Endothelial cell of umbilical vein (primary cell): ENCODE measurements at regions not wholly inside any gene's neighbourhood (a gene's known extent, or its start where the extent isn't known, plus 50 kb on each side); places are given as distances from the start of the nearest gene placed in this dataset.

Experiments
- BruUV-seq: library from RNA; stranded (reverse); fragments of 400-500 nt; replicated peaks from 2 replicates; lab custom pipeline; 2021; lab: Mats Ljungman, UMichigan
- CTCF ChIA-PET: fragments of 300-600, 350-600 bp; sonication (Branson Sonifier 250); formaldehyde crosslinking; loops from one replicate; lab custom pipeline; 2021; ENCODE audit warnings: antibody characterized with exemption, inconsistent platforms; lab: Charles Lee
- POLR2A ChIA-PET: fragments of 300-600, 350-600 bp; sonication (Branson Sonifier 250); formaldehyde crosslinking; loops from one replicate; lab custom pipeline; 2021; ENCODE audit warnings: antibody characterized with exemption, inconsistent platforms; lab: Charles Lee
- DNase-seq: peaks from one replicate; pipeline ENCODE4 v3.0.0-alpha.2; 2011; ENCODE audit warnings: low read depth, low spot score
- FAIRE-seq: peaks from 2 replicates; lab custom pipeline; 2011; peaks lifted over from hg19 to GRCh38; lab: Jason Lieb, UNC
- H2AFZ ChIP-seq: 2 replicates; pipeline ENCODE4 v1.6.0; 2012; ENCODE audit warnings: low read depth, low read length, control low read depth, inconsistent platforms
- H3K27ac ChIP-seq: 2 replicates; pipeline ENCODE4 v1.5.1; 2011; ENCODE audit warnings: low read depth, mild to moderate bottlenecking, control low read depth, low read length, moderate library complexity; ENCODE audit not compliant: insufficient read depth
- H3K27me3 ChIP-seq, 2 experiments: 2 replicates each; pipeline versions ENCODE4 v1.6.0 to v1.6.1; 2011; ENCODE audit warnings: low read length in 2 of 2, mixed read lengths in 1 of 2; ENCODE audit not compliant: control insufficient read depth in 2 of 2, insufficient read depth in 2 of 2
- H3K36me3 ChIP-seq, 2 experiments: 2 replicates in 1 of 2; 3 replicates in 1 of 2; pipeline ENCODE4 v1.5.1; 2011; ENCODE audit warnings: low read length in 2 of 2, mild to moderate bottlenecking in 1 of 2, moderate library complexity in 1 of 2; ENCODE audit not compliant: control insufficient read depth in 2 of 2, insufficient read depth in 2 of 2; ENCODE audit errors: extremely low read depth in 1 of 2
- H3K4me1 ChIP-seq: 3 replicates; pipeline ENCODE4 v1.5.1; 2011; ENCODE audit warnings: mild to moderate bottlenecking, low read length; ENCODE audit not compliant: control insufficient read depth, insufficient read depth; ENCODE audit errors: extremely low read depth
- H3K4me2 ChIP-seq: 2 replicates; pipeline ENCODE4 v1.6.1; 2011; ENCODE audit warnings: low read length, control low read depth, mixed read lengths; ENCODE audit not compliant: insufficient read depth
- H3K4me3 ChIP-seq, 3 experiments: fragments of 200-600 bp in 1 of 3; sonication (generic), shearing (Covaris generic) in 1 of 3; replicated peaks in 1 of 3; 2 replicates each; pipeline ENCODE4 v1.5.1; 2011 to 2016; ENCODE audit warnings: control low read depth in 3 of 3, low read length in 3 of 3, mild to moderate bottlenecking in 2 of 3, inconsistent platforms in 1 of 3, low read depth in 1 of 3, moderate library complexity in 1 of 3; ENCODE audit not compliant: insufficient read depth in 1 of 3
- H3K79me2 ChIP-seq: 2 replicates; pipeline ENCODE4 v1.6.0; 2012; ENCODE audit warnings: low read length, inconsistent platforms; ENCODE audit not compliant: control insufficient read depth, insufficient read depth
- H3K9ac ChIP-seq: replicated peaks from 2 replicates; pipeline ENCODE3; 2011; ENCODE audit warnings: low read length, control low read depth; ENCODE audit not compliant: insufficient read depth; ENCODE audit errors: extremely low read depth
- H3K9me1 ChIP-seq: replicated peaks from 3 replicates; pipeline ENCODE4 v1.6.0; 2011; ENCODE audit warnings: mild to moderate bottlenecking, low read length; ENCODE audit not compliant: control insufficient read depth, insufficient read depth; ENCODE audit errors: extremely low read depth
- H3K9me3 ChIP-seq: replicated peaks from 2 replicates; pipeline ENCODE4 v1.5.1; 2012; ENCODE audit warnings: low read length, inconsistent platforms; ENCODE audit not compliant: control insufficient read depth, insufficient read depth
- H4K20me1 ChIP-seq: replicated peaks from 2 replicates; pipeline ENCODE3; 2011; ENCODE audit warnings: mild to moderate bottlenecking, low read length; ENCODE audit not compliant: control insufficient read depth, insufficient read depth; ENCODE audit errors: extremely low read depth
- EZH2 ChIP-seq: IDR thresholded peaks from 2 replicates; pipeline ENCODE4 v1.6.1; 2012; ENCODE audit warnings: borderline replicate concordance, low read depth, mild to moderate bottlenecking, moderate library complexity, low read length, inconsistent platforms; ENCODE audit not compliant: severe bottlenecking
- FOS ChIP-seq: IDR thresholded peaks from 2 replicates; pipeline ENCODE4 v1.6.1; 2011; ENCODE audit warnings: mild to moderate bottlenecking, low read length, moderate library complexity, borderline replicate concordance; ENCODE audit not compliant: insufficient read depth
- GATA2 ChIP-seq: IDR thresholded peaks from 2 replicates; pipeline ENCODE4 v1.7.0; 2011; ENCODE audit warnings: low read depth, mild to moderate bottlenecking, moderate library complexity, mixed read lengths, low read length; ENCODE audit not compliant: insufficient read length, insufficient read depth
- MAX ChIP-seq: IDR thresholded peaks from 2 replicates; pipeline ENCODE4 v1.6.1; 2011; ENCODE audit not compliant: insufficient read depth, insufficient read length
- MYC ChIP-seq: IDR thresholded peaks from one replicate; pipeline ENCODE4 v1.6.1; 2011; ENCODE audit warnings: mild to moderate bottlenecking, low read depth, low read length
- POLR2A ChIP-seq: IDR thresholded peaks from 2 replicates; pipeline ENCODE4 v1.6.1; 2012; ENCODE audit warnings: low read depth, mild to moderate bottlenecking, control low read depth, low read length
- POLR2AphosphoS5 ChIP-seq: IDR thresholded peaks from 2 replicates; pipeline ENCODE4 v1.6.1; 2012; ENCODE audit warnings: low read depth, mild to moderate bottlenecking, control low read depth, low read length, moderate library complexity; ENCODE audit not compliant: insufficient read depth
- dilution Hi-C: fragments of 300-500 bp; cut with MboI; formaldehyde crosslinking; loops from one replicate; pipeline ENCODE4 v1.15.0; 2019; ENCODE audit warnings: low sequenced_read_pairs; ENCODE audit not compliant: extremely low pct_ligation_motif_present
- intact Hi-C: fragments of 100-400 bp; cut with micrococcal nuclease; formaldehyde crosslinking; loops from one replicate; pipeline ENCODE4 v1.10.0; 2022
- TF ChIP-seq, protein P1 (sequence below), 2 donors: IDR thresholded peaks; 1 replicate in 1 of 2; 2 replicates in 1 of 2; pipeline ENCODE4 v1.5.1; 2011; ENCODE audit warnings: low read length in 2 of 2, mild to moderate bottlenecking in 2 of 2, moderate library complexity in 2 of 2, control low read depth in 1 of 2, inconsistent platforms in 1 of 2, low read depth in 1 of 2; ENCODE audit not compliant: insufficient read depth in 1 of 2; ENCODE audit errors: extremely low read depth in 1 of 2

GRCh38 chr3:73952781-73953180 is 328.0 kb upstream of the PDZRN3 start:
- H3K27me3 ChIP-seq, result no peaks in the 10 kb centered on the region
- no peak overlapping the region for H3K9ac ChIP-seq
- H3K9me1 ChIP-seq, result no peaks in the 10 kb centered on the region
- intact Hi-C loops, result no loop called here
- ChIA-PET CTCF (no interaction called here), POLR2A (no interaction called here)
- BruUV-seq, result no TSS peak
- no peak overlapping the region for H3K4me3 ChIP-seq
- H3K9me3 ChIP-seq, result no peaks in the 10 kb centered on the region
- H3K27ac ChIP-seq, result no peak overlapping the region
- TF ChIP-seq EZH2, result no peak
- no peak for TF ChIP-seq GATA2
- TF ChIP-seq MAX, result no peak
- TF ChIP-seq MYC, result no peak
- TF ChIP-seq FOS, result no peak
- TF ChIP-seq POLR2AphosphoS5, result no peak
- TF ChIP-seq POLR2A, result no peak
- TF ChIP-seq, protein P1, sequence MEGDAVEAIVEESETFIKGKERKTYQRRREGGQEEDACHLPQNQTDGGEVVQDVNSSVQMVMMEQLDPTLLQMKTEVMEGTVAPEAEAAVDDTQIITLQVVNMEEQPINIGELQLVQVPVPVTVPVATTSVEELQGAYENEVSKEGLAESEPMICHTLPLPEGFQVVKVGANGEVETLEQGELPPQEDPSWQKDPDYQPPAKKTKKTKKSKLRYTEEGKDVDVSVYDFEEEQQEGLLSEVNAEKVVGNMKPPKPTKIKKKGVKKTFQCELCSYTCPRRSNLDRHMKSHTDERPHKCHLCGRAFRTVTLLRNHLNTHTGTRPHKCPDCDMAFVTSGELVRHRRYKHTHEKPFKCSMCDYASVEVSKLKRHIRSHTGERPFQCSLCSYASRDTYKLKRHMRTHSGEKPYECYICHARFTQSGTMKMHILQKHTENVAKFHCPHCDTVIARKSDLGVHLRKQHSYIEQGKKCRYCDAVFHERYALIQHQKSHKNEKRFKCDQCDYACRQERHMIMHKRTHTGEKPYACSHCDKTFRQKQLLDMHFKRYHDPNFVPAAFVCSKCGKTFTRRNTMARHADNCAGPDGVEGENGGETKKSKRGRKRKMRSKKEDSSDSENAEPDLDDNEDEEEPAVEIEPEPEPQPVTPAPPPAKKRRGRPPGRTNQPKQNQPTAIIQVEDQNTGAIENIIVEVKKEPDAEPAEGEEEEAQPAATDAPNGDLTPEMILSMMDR (IDR thresholded peaks at IDR 0.05; ENCODE audit: extremely low read depth in 1 of 2, insufficient read depth in 1 of 2, low read depth in 1 of 2, low read length in 2 of 2), result no peak
- dilution Hi-C loops, result no loop called here
- no peak overlapping the region for H2AFZ ChIP-seq
- FAIRE-seq, result no peak
- no peaks in the 10 kb centered on the region for H3K36me3 ChIP-seq
- H3K4me2 ChIP-seq, result no peak overlapping the region
- H3K79me2 ChIP-seq, result no peaks in the 10 kb centered on the region
- DNase-seq, result no peak
- no peaks in the 10 kb centered on the region for H3K4me1 ChIP-seq
- H4K20me1 ChIP-seq, result no peaks in the 10 kb centered on the region
